Neural cell (in vitro differentiated cells): ENCODE measurements at regions not wholly inside any gene's neighbourhood (a gene's known extent, or its start where the extent isn't known, plus 50 kb on each side); places are given as distances from the start of the nearest gene placed in this dataset.

Experiments used
- H2AFZ ChIP-seq: fragments of 200-600, 300-800 bp; sonication (generic), shearing (Covaris generic); 2 replicates; pipeline ENCODE4 v1.6.0; 2014; ENCODE audit warnings: low read depth, mild to moderate bottlenecking, antibody characterized with exemption, low read length, moderate library complexity
- H3F3A ChIP-seq: fragments of 200-600 bp; shearing (Covaris generic); 2 replicates; pipeline ENCODE4 v1.6.1; 2016; ENCODE audit warnings: mild to moderate bottlenecking, moderate library complexity, mixed read lengths, antibody characterized with exemption, low read length; ENCODE audit not compliant: insufficient read depth, poor library complexity, severe bottlenecking
- H3K27ac ChIP-seq: fragments of 200-600, 300-800 bp; sonication (generic), shearing (Covaris generic); 2 replicates; pipeline ENCODE4 v1.5.1; 2014; ENCODE audit warnings: mild to moderate bottlenecking, low read length, moderate library complexity
- H3K27me3 ChIP-seq: fragments of 300-800, 200-600 bp; sonication (generic), shearing (Covaris generic); 2 replicates; pipeline ENCODE4 v1.6.0; 2014; ENCODE audit warnings: mild to moderate bottlenecking, low read depth, low read length, moderate library complexity; ENCODE audit not compliant: insufficient read depth
- H3K36me3 ChIP-seq: fragments of 300-800, 200-600 bp; sonication (generic), shearing (Covaris generic); 2 replicates; pipeline ENCODE4 v1.5.1; 2014; ENCODE audit warnings: mild to moderate bottlenecking, antibody characterized with exemption, low read length, moderate library complexity; ENCODE audit not compliant: insufficient read depth
- H3K4me2 ChIP-seq: fragments of 300-800, 200-600 bp; sonication (generic), shearing (Covaris generic); 2 replicates; pipeline ENCODE4 v1.6.0; 2014; ENCODE audit warnings: mild to moderate bottlenecking, low read length
- H3K4me3 ChIP-seq: fragments of 300-800, 200-600 bp; sonication (generic), shearing (Covaris generic); 2 replicates; pipeline ENCODE4 v1.5.1; 2014; ENCODE audit warnings: mild to moderate bottlenecking, low read length, moderate library complexity
- H3K79me2 ChIP-seq: fragments of 200-600 bp; shearing (Covaris generic); replicated peaks from 2 replicates; pipeline ENCODE4 v1.6.0; 2014; ENCODE audit warnings: mild to moderate bottlenecking, low read length, moderate library complexity; ENCODE audit not compliant: insufficient read depth
- H3K9ac ChIP-seq: fragments of 300-800, 200-600 bp; sonication (generic), shearing (Covaris generic); 2 replicates; pipeline ENCODE4 v1.6.1; 2016; ENCODE audit warnings: mild to moderate bottlenecking, low read length, mixed read lengths
- H3K9me2 ChIP-seq: fragments of 200-600 bp; shearing (Covaris generic); 2 replicates; pipeline ENCODE4 v1.6.1; 2016; ENCODE audit warnings: mild to moderate bottlenecking, low read length, mixed read lengths; ENCODE audit not compliant: insufficient read depth
- H3K9me3 ChIP-seq: fragments of 200-600, 300-800 bp; sonication (generic), shearing (Covaris generic); 2 replicates; pipeline ENCODE4 v1.6.1; 2016; ENCODE audit warnings: mild to moderate bottlenecking, mixed run types, low read length, moderate library complexity, mixed read lengths
- H4K20me1 ChIP-seq: fragments of 200-600 bp; shearing (Covaris generic); 2 replicates; pipeline ENCODE4 v1.6.1; 2016; ENCODE audit warnings: mild to moderate bottlenecking, mixed run types; ENCODE audit not compliant: insufficient read depth
- EP300 ChIP-seq: fragments of 450-650 bp; conservative IDR thresholded peaks from 2 replicates; pipeline ENCODE4 v1.6.1; 2014; ENCODE audit warnings: antibody characterized with exemption, mild to moderate bottlenecking, moderate library complexity; ENCODE audit not compliant: poor library complexity, severe bottlenecking
- EZH2 ChIP-seq: fragments of 200-600, 300-800 bp; shearing (Covaris generic), sonication (generic); IDR thresholded peaks from 2 replicates; pipeline ENCODE4 v1.6.1; 2014; ENCODE audit warnings: antibody characterized with exemption, low read length, borderline replicate concordance, mild to moderate bottlenecking; ENCODE audit not compliant: insufficient read depth, poor library complexity, severe bottlenecking
- MXI1 ChIP-seq: fragments of 450-650 bp; conservative IDR thresholded peaks from 2 replicates; pipeline ENCODE4 v1.6.1; 2014; ENCODE audit warnings: antibody characterized with exemption, mild to moderate bottlenecking; ENCODE audit not compliant: poor library complexity, severe bottlenecking
- POLR2AphosphoS5 ChIP-seq: IDR thresholded peaks from 2 replicates; pipeline ENCODE4 v1.6.1; 2012
- RAD21 ChIP-seq: fragments of 450-650 bp; conservative IDR thresholded peaks from 2 replicates; pipeline ENCODE4 v1.6.1; 2014; ENCODE audit warnings: antibody characterized with exemption, mild to moderate bottlenecking, moderate library complexity
- SMC3 ChIP-seq: fragments of 450-650 bp; conservative IDR thresholded peaks from 2 replicates; pipeline ENCODE4 v1.6.1; 2014; ENCODE audit warnings: antibody characterized with exemption, mild to moderate bottlenecking, moderate library complexity; ENCODE audit not compliant: poor library complexity
- TAF1 ChIP-seq: IDR thresholded peaks from 2 replicates; pipeline ENCODE4 v1.6.1; 2012; ENCODE audit warnings: low read depth
- TF ChIP-seq, protein P1 (sequence below): IDR thresholded peaks from 2 replicates; pipeline ENCODE4 v1.6.1; 2012; ENCODE audit warnings: borderline replicate concordance
- TF ChIP-seq, protein P2 (sequence below): fragments of 450-650 bp; IDR thresholded peaks from 2 replicates; pipeline ENCODE4 v1.5.1; 2014; ENCODE audit warnings: antibody characterized with exemption, mild to moderate bottlenecking, moderate library complexity; ENCODE audit not compliant: poor library complexity, severe bottlenecking

DNA sequence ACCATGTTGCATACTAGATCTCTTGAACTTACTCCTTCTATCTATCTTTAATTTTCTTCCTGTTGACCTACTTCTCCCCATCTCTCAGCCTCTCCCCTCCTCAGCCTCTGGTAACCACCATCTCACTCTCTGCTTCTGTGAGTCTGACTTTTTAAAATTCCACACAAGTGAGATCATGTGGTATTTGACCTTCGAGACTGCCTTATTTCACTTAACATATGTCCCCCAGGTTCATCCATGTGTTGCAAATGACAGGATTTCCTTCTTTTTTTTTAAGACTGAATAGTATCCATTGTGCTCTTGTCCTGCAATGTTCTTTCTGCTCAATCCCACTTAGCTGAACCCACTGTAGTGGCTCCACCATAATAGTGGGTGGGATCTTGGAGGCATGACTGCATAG is 51.4 kb upstream of the DNAJC1 start:
- Histone ChIP-seq H3K27ac (no peak overlapping the region), H3K79me2 (no peaks in the 10 kb centered on the region), H3K9me3 (no peaks in the 10 kb centered on the region), H3F3A (no peaks in the 10 kb centered on the region), H3K36me3 (no peaks in the 10 kb centered on the region), H3K4me3 (no peak overlapping the region), H3K9me2 (no peaks in the 10 kb centered on the region), H4K20me1 (no peaks in the 10 kb centered on the region), H2AFZ (no peak overlapping the region), H3K4me2 (no peak overlapping the region), H3K9ac (no peak overlapping the region), H3K27me3 (no peaks in the 10 kb centered on the region)
- TF ChIP-seq POLR2AphosphoS5 (no peak), EZH2 (no peak), TAF1 (no peak), MXI1 (no peak), EP300 (no peak), SMC3 (no peak), RAD21 (no peak)
- TF ChIP-seq, protein P1, sequence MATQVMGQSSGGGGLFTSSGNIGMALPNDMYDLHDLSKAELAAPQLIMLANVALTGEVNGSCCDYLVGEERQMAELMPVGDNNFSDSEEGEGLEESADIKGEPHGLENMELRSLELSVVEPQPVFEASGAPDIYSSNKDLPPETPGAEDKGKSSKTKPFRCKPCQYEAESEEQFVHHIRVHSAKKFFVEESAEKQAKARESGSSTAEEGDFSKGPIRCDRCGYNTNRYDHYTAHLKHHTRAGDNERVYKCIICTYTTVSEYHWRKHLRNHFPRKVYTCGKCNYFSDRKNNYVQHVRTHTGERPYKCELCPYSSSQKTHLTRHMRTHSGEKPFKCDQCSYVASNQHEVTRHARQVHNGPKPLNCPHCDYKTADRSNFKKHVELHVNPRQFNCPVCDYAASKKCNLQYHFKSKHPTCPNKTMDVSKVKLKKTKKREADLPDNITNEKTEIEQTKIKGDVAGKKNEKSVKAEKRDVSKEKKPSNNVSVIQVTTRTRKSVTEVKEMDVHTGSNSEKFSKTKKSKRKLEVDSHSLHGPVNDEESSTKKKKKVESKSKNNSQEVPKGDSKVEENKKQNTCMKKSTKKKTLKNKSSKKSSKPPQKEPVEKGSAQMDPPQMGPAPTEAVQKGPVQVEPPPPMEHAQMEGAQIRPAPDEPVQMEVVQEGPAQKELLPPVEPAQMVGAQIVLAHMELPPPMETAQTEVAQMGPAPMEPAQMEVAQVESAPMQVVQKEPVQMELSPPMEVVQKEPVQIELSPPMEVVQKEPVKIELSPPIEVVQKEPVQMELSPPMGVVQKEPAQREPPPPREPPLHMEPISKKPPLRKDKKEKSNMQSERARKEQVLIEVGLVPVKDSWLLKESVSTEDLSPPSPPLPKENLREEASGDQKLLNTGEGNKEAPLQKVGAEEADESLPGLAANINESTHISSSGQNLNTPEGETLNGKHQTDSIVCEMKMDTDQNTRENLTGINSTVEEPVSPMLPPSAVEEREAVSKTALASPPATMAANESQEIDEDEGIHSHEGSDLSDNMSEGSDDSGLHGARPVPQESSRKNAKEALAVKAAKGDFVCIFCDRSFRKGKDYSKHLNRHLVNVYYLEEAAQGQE: no peak
- TF ChIP-seq, protein P2, sequence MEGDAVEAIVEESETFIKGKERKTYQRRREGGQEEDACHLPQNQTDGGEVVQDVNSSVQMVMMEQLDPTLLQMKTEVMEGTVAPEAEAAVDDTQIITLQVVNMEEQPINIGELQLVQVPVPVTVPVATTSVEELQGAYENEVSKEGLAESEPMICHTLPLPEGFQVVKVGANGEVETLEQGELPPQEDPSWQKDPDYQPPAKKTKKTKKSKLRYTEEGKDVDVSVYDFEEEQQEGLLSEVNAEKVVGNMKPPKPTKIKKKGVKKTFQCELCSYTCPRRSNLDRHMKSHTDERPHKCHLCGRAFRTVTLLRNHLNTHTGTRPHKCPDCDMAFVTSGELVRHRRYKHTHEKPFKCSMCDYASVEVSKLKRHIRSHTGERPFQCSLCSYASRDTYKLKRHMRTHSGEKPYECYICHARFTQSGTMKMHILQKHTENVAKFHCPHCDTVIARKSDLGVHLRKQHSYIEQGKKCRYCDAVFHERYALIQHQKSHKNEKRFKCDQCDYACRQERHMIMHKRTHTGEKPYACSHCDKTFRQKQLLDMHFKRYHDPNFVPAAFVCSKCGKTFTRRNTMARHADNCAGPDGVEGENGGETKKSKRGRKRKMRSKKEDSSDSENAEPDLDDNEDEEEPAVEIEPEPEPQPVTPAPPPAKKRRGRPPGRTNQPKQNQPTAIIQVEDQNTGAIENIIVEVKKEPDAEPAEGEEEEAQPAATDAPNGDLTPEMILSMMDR: no peak
